HepG2 (cell line): ENCODE measurements at regions not wholly inside any gene's neighbourhood (a gene's known extent, or its start where the extent isn't known, plus 50 kb on each side); places are given as distances from the start of the nearest gene placed in this dataset.

Source experiments
- ATAC-seq: fragments of 200-7000 bp; cut with Tn5 transposase; 3 replicates; pipeline ENCODE4 v1.9.1; 2020; ENCODE audit warnings: mild to moderate bottlenecking, moderate library complexity
- BruUV-seq: library from RNA; stranded (reverse); fragments of 400-500 nt; replicated peaks from 2 replicates; lab custom pipeline; 2021; lab: Mats Ljungman, UMichigan
- CTCF ChIA-PET: fragments of 300-600 bp; formaldehyde crosslinking; extraction: SDS; loops from one replicate; lab custom pipeline; 2021; ENCODE audit warnings: low total read pairs, inconsistent platforms, low intra/inter-chr PET ratio; lab: Yijun Ruan, JAX
- POLR2A ChIA-PET: fragments of 350-600 bp; sonication (Branson Sonifier 250); formaldehyde crosslinking; loops from one replicate; lab custom pipeline; 2020; ENCODE audit warnings: antibody characterized with exemption, inconsistent platforms; lab: Yijun Ruan, JAX
- DNase-seq: peaks from one replicate; pipeline ENCODE4 v3.0.0-alpha.2; 2015; ENCODE audit warnings: low spot score
- FAIRE-seq: peaks from 3 replicates; lab custom pipeline; 2011; peaks lifted over from hg19 to GRCh38; lab: Jason Lieb, UNC
- H2AFZ ChIP-seq: one replicate; pipeline ENCODE4 v1.6.1; 2011; ENCODE audit warnings: low read length, inconsistent platforms
- H3K27ac ChIP-seq: fragments of 300-600 bp; 3 replicates; pipeline ENCODE4 v1.8.0; 2011; ENCODE audit warnings: mixed run types, mild to moderate bottlenecking, mixed read lengths, low read length, inconsistent platforms; ENCODE audit not compliant: insufficient read depth; ENCODE audit errors: extremely low read length
- H3K27me3 ChIP-seq, 2 experiments: fragments of 200-600 bp in 1 of 2; 2 replicates in 1 of 2; 3 replicates in 1 of 2; pipeline versions ENCODE4 v1.6.0 to v1.8.0; 2011; ENCODE audit warnings: low read length in 2 of 2, mild to moderate bottlenecking in 2 of 2, moderate library complexity in 2 of 2, inconsistent platforms in 1 of 2; ENCODE audit not compliant: insufficient read depth in 2 of 2, control insufficient read depth in 1 of 2
- H3K36me3 ChIP-seq, 2 experiments: fragments of 200-600 bp in 1 of 2; replicated peaks in 1 of 2; 2 replicates in 1 of 2; 3 replicates in 1 of 2; pipeline versions ENCODE4 v1.5.1 to v1.8.0; 2011; ENCODE audit warnings: low read length in 2 of 2, inconsistent platforms in 1 of 2; ENCODE audit not compliant: insufficient read depth in 2 of 2, control insufficient read depth in 1 of 2
- H3K4me1 ChIP-seq: 2 replicates; pipeline ENCODE4 v1.5.1; 2012; ENCODE audit warnings: low read length, inconsistent platforms; ENCODE audit not compliant: insufficient read depth
- H3K4me2 ChIP-seq: 2 replicates; pipeline ENCODE4 v1.6.0; 2011; ENCODE audit warnings: low read depth, low read length, inconsistent platforms
- H3K4me3 ChIP-seq, 3 experiments: fragments of 200-600 bp in 1 of 3; sonication (generic), shearing (Covaris generic) in 1 of 3; replicated peaks in 1 of 3; 2 replicates each; pipeline ENCODE4 v1.5.1; 2011 to 2016; ENCODE audit warnings: low read length in 3 of 3, inconsistent platforms in 2 of 3, low read depth in 2 of 3, mild to moderate bottlenecking in 2 of 3, control low read depth in 1 of 3, mixed read lengths in 1 of 3; ENCODE audit not compliant: insufficient read depth in 1 of 3
- H3K79me2 ChIP-seq: one replicate; pipeline ENCODE4 v1.6.1; 2011; ENCODE audit warnings: low read length, inconsistent platforms; ENCODE audit not compliant: insufficient read depth
- H3K9ac ChIP-seq: 2 replicates; pipeline ENCODE4 v1.6.0; 2011; ENCODE audit warnings: mild to moderate bottlenecking, low read depth, low read length, inconsistent platforms; ENCODE audit not compliant: insufficient read depth
- H3K9me3 ChIP-seq: 2 replicates; pipeline ENCODE4 v1.5.1; 2012; ENCODE audit warnings: mild to moderate bottlenecking, low read length
- H4K20me1 ChIP-seq: 2 replicates; pipeline ENCODE4 v1.6.0; 2011; ENCODE audit warnings: inconsistent platforms, mild to moderate bottlenecking, low read length, moderate library complexity; ENCODE audit not compliant: insufficient read depth
- ESRRA ChIP-seq: sonication (generic); formaldehyde crosslinking; IDR thresholded peaks from 2 replicates; pipeline ENCODE4 v1.5.1; 2020; ENCODE audit warnings: mild to moderate bottlenecking, low read depth, missing genetic modification reagents
- FOXC1 ChIP-seq: sonication (generic); formaldehyde crosslinking; IDR thresholded peaks from 2 replicates; pipeline ENCODE4 v1.8.0; 2022; ENCODE audit warnings: mild to moderate bottlenecking, missing genetic modification reagents, borderline replicate concordance
- GABPB1 ChIP-seq: IDR thresholded peaks from 2 replicates; pipeline ENCODE4 v1.6.1; 2016; ENCODE audit warnings: mild to moderate bottlenecking, missing genetic modification reagents, moderate library complexity, missing compliant biosample characterization
- HOXA5 ChIP-seq: sonication (generic); formaldehyde crosslinking; IDR thresholded peaks from 2 replicates; pipeline ENCODE4 v1.4.0; 2020; ENCODE audit warnings: missing genetic modification reagents
- MIER3 ChIP-seq: IDR thresholded peaks from 2 replicates; pipeline ENCODE4 v1.6.1; 2016; ENCODE audit warnings: missing compliant biosample characterization, borderline replicate concordance
- MTF1 ChIP-seq: sonication (generic); formaldehyde crosslinking; IDR thresholded peaks from 2 replicates; pipeline ENCODE4 v1.5.0; 2020; ENCODE audit warnings: missing genetic modification reagents
- PHF21A ChIP-seq: sonication (generic); formaldehyde crosslinking; IDR thresholded peaks from 2 replicates; pipeline ENCODE4 v1.5.0; 2020; ENCODE audit warnings: mild to moderate bottlenecking, missing genetic modification reagents
- SUZ12 ChIP-seq: fragments of 150-350 bp; IDR thresholded peaks from 2 replicates; pipeline ENCODE4 v1.6.1; 2014; ENCODE audit warnings: low read depth, low read length
- TEAD3 ChIP-seq: optimal IDR thresholded peaks from 2 replicates; pipeline ENCODE3; 2016; ENCODE audit warnings: borderline replicate concordance
- ZFP36L2 ChIP-seq: sonication (generic); formaldehyde crosslinking; IDR thresholded peaks from 2 replicates; pipeline ENCODE4 v1.4.0; 2020; ENCODE audit warnings: missing genetic modification reagents
- ZNF607 ChIP-seq: sonication (generic); formaldehyde crosslinking; IDR thresholded peaks from 2 replicates; pipeline ENCODE4 v1.5.1; 2020; ENCODE audit warnings: missing genetic modification reagents, mild to moderate bottlenecking, borderline replicate concordance
- WGBS: methylation state at CpG from one replicate; pipeline ENCODE4 v1.1.6; 2017; ENCODE audit warnings: low lambda C conversion rate; 5-methylcytosine and 5-hydroxymethylcytosine counted together
- in situ Hi-C: cut with HindIII; loops from 2 replicates; pipeline ENCODE4 v1.10.0; 2017; ENCODE audit warnings: low pct_unique_long_range_greater_than_20kb; ENCODE audit not compliant: extremely low pct_ligation_motif_present
- intact Hi-C: fragments of 100-400 bp; cut with micrococcal nuclease; formaldehyde crosslinking; loops from one replicate; pipeline ENCODE4 v1.10.0; 2022; ENCODE audit not compliant: unreplicated experiment
- TF ChIP-seq, protein P1 (sequence below): sonication (generic); formaldehyde crosslinking; IDR thresholded peaks from 2 replicates; pipeline ENCODE4 v1.4.0; 2020; ENCODE audit warnings: low read depth, missing genetic modification reagents

DNA sequence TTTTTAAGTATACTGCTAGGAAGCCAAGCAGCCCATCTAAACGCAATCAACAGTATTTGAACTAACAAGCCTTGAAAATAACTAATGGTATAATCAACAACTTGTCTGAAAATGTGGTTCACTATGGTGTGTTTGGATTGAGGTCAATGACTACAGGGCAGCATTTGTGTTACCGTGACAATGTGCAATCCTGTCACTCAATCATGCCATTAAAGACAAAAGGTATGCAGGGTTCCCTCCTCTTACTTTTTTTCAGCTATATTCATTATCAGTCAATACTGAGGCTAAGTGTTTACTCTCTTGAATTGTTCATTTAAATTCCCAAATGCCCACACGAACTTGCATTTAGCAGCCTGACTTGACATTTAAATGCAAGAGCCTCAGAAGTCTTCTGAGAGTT lies 1099.3 kb upstream of the EPHA6 start:
- Histone ChIP-seq H3K27ac (no peak overlapping the region), H2AFZ (no peak overlapping the region), H3K4me2 (no peak overlapping the region), H3K9me3 (no peaks in the 10 kb centered on the region), H3K79me2 (no peaks in the 10 kb centered on the region), H3K9ac (no peak overlapping the region), H3K4me1 (no peaks in the 10 kb centered on the region), H3K36me3 (no peaks in the 10 kb centered on the region), H3K27me3 (no peaks in the 10 kb centered on the region), H4K20me1 (no peaks in the 10 kb centered on the region), H3K4me3 (no peak overlapping the region)
- no TSS peak for BruUV-seq
- DNase-seq (no peak), ATAC-seq (no peak), FAIRE-seq (no peak)
- 0% methylated on average over 3 of the region's 3 CpGs for WGBS
- intact Hi-C loops, result no loop called here
- in situ Hi-C loops, result no loop called here
- CTCF ChIA-PET, result no interaction called here
- TF ChIP-seq, protein P1, sequence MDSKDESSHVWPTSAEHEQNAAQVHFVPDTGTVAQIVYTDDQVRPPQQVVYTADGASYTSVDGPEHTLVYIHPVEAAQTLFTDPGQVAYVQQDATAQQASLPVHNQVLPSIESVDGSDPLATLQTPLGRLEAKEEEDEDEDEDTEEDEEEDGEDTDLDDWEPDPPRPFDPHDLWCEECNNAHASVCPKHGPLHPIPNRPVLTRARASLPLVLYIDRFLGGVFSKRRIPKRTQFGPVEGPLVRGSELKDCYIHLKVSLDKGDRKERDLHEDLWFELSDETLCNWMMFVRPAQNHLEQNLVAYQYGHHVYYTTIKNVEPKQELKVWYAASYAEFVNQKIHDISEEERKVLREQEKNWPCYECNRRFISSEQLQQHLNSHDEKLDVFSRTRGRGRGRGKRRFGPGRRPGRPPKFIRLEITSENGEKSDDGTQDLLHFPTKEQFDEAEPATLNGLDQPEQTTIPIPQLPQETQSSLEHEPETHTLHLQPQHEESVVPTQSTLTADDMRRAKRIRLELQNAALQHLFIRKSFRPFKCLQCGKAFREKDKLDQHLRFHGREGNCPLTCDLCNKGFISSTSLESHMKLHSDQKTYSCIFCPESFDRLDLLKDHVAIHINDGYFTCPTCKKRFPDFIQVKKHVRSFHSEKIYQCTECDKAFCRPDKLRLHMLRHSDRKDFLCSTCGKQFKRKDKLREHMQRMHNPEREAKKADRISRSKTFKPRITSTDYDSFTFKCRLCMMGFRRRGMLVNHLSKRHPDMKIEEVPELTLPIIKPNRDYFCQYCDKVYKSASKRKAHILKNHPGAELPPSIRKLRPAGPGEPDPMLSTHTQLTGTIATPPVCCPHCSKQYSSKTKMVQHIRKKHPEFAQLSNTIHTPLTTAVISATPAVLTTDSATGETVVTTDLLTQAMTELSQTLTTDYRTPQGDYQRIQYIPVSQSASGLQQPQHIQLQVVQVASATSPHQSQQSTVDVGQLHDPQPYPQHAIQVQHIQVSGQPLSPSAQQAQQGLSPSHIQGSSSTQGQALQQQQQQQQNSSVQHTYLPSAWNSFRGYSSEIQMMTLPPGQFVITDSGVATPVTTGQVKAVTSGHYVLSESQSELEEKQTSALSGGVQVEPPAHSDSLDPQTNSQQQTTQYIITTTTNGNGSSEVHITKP, result no peak
- TF ChIP-seq PHF21A (CRISPR knock-in tag), result no peak
- TF ChIP-seq HOXA5 (CRISPR knock-in tag), result no peak
- no peak for TF ChIP-seq FOXC1
- TF ChIP-seq ZNF607 (CRISPR knock-in tag), result no peak
- TF ChIP-seq MIER3 (CRISPR knock-in tag), result no peak
- TF ChIP-seq ZFP36L2 (CRISPR knock-in tag), result no peak
- no peak for TF ChIP-seq ESRRA
- TF ChIP-seq GABPB1, result no peak
- TF ChIP-seq TEAD3 (CRISPR knock-in tag), result no peak
- no peak for TF ChIP-seq MTF1 (CRISPR knock-in tag)
- TF ChIP-seq SUZ12, result no peak
- POLR2A ChIA-PET, result no interaction called here
